ENCODE measurements at regions not wholly inside any gene's neighbourhood (a gene's known extent, or its start where the extent isn't known, plus 50 kb on each side); places are given as distances from the start of the nearest gene placed in this dataset.
"Not testable (repeated sequence)": the region's sequence is repeated elsewhere in the genome, so short reads cannot be mapped to it uniquely, and the experiment has no call there.

DNA sequence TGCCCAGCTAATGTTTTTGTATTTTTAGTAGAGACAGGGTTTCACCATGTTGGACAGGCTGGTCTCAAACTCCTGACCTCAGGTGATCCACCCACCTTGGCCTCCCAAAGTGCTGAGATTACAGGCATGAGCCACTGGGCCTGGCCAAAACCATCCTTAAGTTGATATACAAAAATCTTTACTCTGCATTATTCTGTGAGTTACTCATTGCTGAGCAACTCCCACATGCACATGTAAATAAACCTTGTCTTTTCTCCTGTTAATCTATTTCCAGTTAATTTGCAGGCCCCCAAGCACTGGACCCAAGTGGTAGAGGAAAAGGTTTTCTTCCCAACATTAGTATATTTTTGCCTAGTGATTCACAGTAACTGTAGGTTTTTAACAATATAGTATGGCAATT is 242.8 kb downstream of the KLF5 start:
- not testable (repeated sequence) for DNase-seq (ENCODE audit: low read depth in 3 of 3)

DNA sequence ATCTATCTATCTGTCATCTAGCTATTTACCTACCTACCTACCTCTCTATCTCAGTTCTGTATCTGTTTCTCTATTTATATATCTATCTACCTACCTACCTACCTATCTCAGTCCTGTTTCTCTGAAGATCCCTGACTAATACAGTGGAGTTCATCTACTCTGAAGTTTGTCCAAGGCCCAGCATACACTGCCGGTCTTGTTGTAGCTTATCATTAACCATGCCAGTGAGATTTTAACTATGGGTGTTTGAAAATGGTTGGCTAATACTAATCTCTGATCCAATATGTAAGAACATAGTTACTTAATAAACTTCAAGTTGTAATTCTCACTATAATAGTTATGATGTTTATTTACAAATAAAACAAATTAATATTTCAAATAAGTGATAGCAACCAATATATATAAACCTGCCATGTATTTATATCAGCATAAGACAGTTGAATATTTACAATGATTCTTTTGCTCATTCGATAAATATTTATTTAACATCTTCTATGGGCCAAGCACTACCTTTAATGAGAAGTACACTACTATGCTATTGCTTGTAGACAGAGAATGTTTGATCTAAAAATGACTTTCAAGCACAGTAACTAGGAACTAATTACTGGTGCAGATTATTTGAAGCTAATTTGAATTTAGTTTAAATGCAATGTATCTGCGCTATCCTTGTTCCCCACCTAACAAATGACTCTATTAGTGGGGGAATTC is 242.1 kb downstream of the KLF5 start:
- no peak for DNase-seq (ENCODE audit: low read depth in 3 of 3)

DNA sequence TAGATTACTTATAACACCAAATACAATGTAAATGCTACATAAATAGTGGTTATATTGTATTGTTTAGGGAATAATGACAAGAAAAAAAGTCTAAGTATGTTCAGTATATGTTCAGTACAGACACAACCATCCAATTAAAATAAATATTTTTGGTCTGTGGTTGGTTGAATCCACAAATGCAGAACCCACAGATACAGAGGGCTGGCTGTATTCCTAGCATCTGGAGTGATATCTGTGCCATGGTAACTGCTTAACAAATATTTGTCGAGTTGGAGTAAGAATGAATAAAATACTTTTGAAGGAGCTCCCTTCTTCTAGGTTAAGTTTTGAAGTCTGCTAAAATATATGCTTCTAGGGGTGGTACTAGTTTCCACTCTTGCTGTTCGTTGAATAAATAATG is 241.0 kb downstream of the KLF5 start:
- no peak for DNase-seq (ENCODE audit: low read depth in 3 of 3)

DNA sequence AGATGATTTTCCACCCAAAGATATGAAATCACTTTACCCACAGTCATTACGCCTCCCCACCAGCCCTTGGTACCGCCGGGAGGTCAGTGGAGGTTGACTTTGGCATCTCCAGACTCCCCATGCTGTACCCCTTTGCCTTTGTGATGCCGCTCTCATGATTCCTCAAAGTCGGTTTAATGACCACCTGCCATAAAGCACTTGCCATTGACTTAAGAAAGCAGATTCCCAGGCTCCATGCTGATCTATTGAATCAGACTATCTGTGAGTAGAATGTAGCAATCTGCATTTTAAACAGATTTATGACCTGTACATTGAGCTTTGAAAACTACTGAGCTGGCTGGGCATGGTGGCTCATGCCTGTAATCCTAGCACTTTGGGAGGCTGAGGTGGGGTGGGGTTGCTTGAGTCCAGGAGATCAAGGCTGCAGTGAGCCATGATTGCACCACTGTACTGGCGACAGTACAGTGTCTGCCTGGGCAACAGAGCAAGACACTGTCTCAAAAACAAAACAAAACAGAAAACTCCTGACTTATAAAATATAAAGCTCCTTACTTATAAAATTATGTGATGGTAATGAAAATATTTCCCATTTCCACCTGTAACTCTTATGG is 235.2 kb downstream of the KLF5 start:
- DNase-seq (ENCODE audit: low read depth in 3 of 3) = no peak

DNA sequence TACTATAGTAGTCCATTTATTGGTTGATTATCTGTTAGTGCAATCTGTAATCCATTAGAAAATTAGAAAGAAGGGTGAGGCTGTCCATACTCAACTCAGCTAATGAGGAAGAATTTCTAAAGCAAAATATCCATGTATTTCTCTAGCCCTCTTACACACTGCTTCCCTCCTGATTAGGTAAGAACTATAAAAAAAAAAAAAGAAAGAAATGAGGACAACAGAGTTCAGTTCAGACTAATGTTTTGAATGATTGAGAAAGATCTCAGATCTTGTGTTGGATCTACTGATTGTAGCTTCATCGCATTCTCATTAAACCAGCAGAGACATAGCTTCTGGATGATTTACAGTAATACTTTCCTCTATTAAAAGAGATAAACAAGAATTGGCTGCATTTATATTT is 233.3 kb downstream of the KLF5 start:
- no peak for DNase-seq (ENCODE audit: low read depth in 3 of 3)

DNA sequence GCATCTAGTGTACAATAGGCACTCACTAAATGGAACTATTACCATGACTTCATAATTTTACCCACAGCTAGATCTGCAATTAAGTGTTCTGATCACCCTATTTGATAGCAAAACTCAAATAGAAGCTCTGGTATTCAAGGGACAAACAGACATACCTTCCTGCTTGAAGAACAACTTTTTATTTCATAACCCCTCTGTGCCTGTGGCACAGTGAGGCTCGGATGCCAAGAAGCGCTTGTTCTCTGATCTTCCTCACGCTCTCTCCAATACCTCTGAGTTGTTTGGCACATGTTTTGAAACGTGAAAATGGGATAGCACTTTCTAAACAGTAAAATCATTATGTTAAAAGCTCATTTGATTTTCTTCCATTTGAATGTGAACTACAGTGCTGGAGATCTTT is 232.0 kb downstream of the KLF5 start:
- no peak for DNase-seq (ENCODE audit: low read depth in 3 of 3)

GRCh38 chr13:73288596-73288995 is 229.8 kb downstream of the KLF5 start:
- no peak for DNase-seq (ENCODE audit: low read depth in 3 of 3)

- no peak for DNase-seq (ENCODE audit: low read depth in 3 of 3)
These were observed 229.0 kb downstream of the KLF5 start for GRCh38 chr13:73287831-73288230.

- DNase-seq (ENCODE audit: low read depth in 3 of 3) = no peak
These were observed 228.3 kb downstream of the KLF5 start for GRCh38 chr13:73286942-73287620.

DNA sequence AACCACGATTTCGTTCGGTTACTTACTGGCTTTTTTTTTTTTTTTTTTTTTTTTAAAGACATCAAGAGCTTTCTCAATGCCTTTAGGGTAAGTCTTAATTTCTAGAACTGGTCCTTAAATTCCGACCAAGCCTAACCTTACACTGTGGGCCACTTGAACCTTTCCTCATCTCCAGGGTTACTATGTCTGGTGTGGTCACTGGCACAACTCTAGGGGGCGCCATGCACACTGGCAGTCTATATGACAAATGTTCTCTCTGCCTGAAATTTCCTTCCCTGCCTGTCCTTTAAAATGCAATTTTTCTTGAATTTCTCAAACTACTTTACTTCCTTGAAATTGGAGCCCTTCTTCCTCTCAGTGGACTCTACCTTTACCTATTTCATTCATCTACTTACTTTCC is 227.4 kb downstream of the KLF5 start:
- DNase-seq (ENCODE audit: low read depth in 3 of 3) = no peak

DNA sequence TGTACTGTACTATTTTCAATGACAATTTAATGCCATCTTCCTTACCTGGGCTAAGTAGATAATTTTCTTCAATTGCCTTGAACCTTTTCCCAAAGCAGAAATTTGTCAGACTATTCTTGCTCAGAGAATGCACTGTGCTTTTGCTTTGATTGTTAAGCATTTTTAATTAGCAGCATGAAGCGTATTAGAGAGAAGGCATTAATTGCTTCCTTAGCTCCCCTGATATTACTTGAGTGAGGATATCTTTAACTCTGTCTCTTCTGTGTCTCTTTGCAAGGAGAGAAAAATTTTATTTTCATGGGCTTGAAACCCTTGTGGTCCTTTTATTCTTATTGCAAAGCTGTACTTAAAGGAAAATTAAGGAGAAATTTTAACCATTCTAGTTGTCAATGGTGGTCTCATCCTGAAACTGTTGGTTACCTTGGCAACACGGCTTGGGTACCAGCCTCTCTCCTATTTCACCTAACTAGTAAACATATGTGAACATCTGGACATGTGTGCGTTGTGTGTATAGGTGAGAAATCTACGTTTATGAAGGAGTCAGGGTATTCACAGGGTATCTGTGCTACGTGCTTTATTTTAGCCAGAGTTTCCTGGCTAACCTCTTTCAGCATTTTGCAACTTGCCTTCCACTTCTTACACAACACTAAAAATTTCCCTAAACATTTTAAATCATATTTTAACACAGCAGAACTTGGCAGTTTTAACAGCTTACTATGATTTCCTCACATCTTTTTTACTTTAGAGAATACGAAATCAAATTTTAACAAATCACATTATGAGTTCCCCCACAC is 225.5 kb downstream of the KLF5 start:
- no peak for DNase-seq (ENCODE audit: low read depth in 3 of 3)

- no peak for DNase-seq (ENCODE audit: low read depth in 3 of 3)
These were observed 224.8 kb downstream of the KLF5 start for GRCh38 chr13:73283636-73284035.

GRCh38 chr13:73281746-73282145 is 222.9 kb downstream of the KLF5 start:
- DNase-seq (ENCODE audit: low read depth in 3 of 3) = no peak

DNA sequence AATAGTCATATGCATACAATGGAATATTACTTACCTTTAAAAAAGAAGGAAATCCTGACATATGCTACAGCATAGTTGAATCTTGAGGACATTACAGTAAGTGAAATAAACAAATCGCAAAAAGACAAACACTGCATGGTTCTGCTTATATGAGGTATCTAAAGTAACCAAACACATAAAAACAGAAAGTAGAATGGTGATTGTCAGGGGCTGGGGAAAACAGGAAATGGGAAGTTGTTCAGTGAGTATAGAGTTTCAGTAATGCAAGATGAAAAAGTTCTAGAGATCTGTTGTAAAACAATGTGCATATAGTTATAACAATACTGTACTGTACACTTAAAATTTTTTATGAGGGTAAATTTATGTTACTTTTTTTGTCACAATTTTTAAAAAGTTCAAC is 219.4 kb downstream of the KLF5 start:
- no peak for DNase-seq (ENCODE audit: low read depth in 3 of 3)

- no peak for DNase-seq (ENCODE audit: low read depth in 3 of 3)
These were observed 216.4 kb downstream of the KLF5 start for GRCh38 chr13:73275163-73275562.

GRCh38 chr13:73274147-73274546 is 215.3 kb downstream of the KLF5 start:
- no peak for DNase-seq (ENCODE audit: low read depth in 3 of 3)

GRCh38 chr13:73273745-73274144 is 214.9 kb downstream of the KLF5 start:
- DNase-seq (ENCODE audit: low read depth in 3 of 3) = no peak

DNA sequence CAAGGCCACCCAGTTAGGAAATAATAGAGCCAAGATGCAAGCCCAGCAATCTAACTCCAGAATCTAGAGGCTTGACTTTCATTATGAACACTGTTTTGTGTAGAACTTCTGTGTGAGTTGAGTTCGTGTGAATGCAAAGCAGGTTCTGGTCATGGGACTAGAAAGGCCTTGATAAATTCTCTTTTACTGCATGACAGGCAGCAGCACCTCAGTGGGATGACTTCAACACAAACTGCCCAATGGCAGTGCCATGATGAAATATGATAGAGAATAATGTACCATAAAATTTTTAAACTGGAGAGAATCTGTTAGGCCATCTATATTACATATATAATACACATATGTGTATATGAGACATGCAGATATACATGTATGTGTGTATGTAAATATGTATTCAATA is 214.5 kb downstream of the KLF5 start:
- DNase-seq (ENCODE audit: low read depth in 3 of 3) = no peak

DNA sequence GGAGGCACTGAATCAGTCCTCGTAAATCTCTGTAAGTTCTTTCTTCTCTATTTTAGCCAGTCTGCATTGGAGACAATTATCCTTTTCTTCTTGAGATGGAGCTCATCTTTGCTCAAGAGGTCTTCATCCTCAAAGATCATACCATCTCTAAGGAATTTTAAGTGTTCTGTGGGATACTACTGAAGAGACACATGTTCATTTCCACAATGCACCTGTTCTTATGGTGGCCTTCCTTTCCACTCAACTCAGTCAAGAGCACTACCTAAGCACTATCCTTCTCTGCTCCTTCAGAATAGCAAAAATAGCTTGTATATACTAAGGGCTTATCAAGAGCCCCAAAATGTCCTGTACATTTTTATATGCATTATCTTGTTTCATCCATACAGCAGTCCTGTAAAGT is 214.0 kb downstream of the KLF5 start:
- no peak for DNase-seq (ENCODE audit: low read depth in 3 of 3)

GRCh38 chr13:73268306-73268705 is 209.5 kb downstream of the KLF5 start:
- DNase-seq (ENCODE audit: low read depth in 3 of 3) = no peak

DNA sequence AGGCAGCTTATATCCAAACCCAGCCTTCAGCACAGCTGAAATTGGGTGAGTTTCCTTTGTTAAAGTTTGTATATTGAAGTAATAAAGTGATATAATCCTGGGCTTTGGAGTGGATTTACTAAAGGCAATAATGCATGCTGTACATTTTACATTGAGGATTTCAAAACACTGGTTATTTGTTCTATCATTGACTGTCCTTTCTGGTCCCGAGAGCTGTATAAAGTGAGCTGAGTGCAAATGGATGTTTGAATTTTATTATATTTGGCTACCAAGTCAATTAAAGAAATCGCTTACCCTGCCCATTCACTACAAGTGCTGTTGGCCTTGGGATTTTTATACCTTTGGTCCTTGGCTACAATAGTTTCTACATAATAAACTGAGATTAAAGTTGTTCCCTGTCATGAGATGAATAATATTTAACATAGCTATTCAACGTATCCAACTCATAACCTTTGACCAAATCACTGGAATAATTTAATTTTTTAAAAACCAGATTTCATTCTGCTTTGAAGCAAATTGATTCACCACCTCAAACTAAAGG is 207.9 kb downstream of the KLF5 start:
- DNase-seq (ENCODE audit: low read depth in 3 of 3) = no peak

Data from stimulated activated CD4-positive, alpha-beta T cell treated with anti-CD3 and anti-CD28 coated beads, TNF-alpha, amount 100 ng/mL, for 24 hours (primary cell).